SHP77 treated with DMSO at 0.1 percent for 48 hours (cell line): ENCODE measurements at regions not wholly inside any gene's neighbourhood (a gene's known extent, or its start where the extent isn't known, plus 50 kb on each side); places are given as distances from the start of the nearest gene placed in this dataset.
"Not testable (repeated sequence)": the region's sequence is repeated elsewhere in the genome, so short reads cannot be mapped to it uniquely, and the experiment has no call there.

Source experiments
- DNase-seq: peaks from one replicate; lab custom pipeline; 2025; lab: John Stamatoyannopoulos, UW

DNA sequence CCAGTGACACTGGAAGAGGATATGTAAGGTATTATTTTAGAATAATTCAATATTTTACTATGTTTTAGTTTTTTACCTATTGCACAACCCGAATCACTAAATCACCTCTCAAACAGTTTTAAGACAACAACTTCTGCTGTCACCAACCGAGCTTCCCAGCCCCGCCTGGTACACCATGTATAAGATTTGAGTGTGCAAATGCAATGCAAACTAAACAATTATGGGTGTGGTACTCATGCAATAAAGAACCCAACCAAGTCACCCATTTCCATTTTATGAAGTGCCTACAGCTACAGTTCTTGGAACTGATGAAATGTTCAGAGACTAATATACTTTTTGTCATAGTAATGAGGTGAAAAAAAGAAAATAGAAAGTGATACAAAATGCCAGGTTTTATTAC lies 256.2 kb downstream of the TAFA4 start:
- no peak for DNase-seq

- DNase-seq = no peak
Observed at GRCh38 chr3:68667346-68667745, 265.0 kb downstream of the TAFA4 start.

GRCh38 chr3:68666429-68667136 lies 265.8 kb downstream of the TAFA4 start:
- no peak for DNase-seq

DNA sequence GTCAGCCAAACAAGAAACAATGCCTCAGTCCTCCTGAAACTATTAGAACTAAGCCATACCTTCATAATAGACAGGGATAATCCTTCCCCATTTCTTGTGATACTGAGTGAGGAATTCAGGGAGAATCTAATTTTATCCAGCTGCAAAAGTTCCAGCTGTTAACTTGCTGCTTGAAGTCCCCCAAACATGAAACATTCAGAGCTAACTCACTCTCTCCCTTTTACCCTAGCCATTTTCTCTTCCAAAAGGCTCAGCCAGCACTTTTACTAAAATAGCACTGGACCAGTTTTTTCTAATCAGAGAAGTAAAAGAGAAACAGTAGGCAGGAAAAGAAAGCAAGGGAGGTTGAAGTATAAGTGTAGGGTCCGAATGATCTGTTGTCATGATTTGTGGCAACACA lies 268.1 kb downstream of the TAFA4 start:
- DNase-seq = no peak

DNA sequence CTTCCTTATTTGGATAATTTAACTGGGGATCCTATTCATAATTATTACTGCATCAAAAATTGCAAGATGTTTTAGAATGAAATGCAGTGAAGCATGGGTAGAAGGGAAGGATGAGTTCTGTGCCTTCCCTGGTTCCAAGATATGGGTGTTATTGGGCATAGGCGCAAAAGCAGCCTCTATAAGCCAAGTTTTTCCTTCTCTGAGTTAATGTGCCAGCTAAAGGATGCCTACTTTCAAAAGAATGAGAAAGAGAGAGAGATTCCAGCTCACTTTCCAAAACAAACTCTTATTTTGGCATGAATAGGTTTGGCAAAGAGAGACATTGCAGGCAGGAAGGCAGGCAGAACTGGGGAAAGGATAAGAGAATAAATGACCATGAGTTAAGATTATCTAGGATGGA lies 270.2 kb downstream of the TAFA4 start:
- no peak for DNase-seq

DNA sequence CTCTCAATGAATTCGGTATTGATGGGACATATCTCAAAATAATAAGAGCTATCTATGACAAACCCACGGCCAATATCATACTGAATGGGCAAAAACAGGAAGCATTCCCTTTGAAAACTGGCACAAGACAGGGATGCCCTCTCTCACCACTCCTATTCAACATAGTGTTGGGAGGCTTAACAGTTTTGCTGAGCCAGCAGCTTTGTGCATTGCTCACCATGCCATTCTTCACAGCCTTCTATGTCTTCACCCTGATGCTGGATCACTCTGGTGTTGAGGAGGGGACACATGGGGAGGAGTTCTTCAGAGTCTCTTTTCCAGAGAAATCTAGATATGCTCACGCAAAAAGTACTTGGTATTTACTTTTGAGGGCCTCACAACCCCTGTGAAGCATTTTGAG lies 281.7 kb downstream of the TAFA4 start:
- DNase-seq = not testable (repeated sequence)

DNA sequence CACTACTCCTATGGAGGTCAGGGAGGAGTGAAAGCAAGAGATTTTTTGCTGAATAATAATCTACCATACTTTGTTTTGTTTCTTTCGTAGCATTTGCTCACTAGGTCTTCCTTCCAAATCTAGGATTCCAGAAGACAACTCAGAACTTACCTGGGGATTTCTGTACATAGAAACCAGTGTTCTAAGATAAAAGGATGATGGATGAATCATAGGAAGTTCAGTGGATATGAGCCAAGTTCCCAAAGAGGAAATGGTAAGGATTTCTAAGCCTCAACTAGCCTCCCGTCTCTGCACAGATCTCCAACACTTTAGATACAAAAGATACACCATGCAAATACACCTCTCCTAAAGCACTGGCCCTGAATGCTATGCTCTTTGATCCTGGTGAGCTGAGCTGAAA lies 283.9 kb downstream of the TAFA4 start:
- no peak for DNase-seq

- DNase-seq = no peak
Observed at GRCh38 chr3:68631850-68632545, 300.3 kb downstream of the TAFA4 start.

DNA sequence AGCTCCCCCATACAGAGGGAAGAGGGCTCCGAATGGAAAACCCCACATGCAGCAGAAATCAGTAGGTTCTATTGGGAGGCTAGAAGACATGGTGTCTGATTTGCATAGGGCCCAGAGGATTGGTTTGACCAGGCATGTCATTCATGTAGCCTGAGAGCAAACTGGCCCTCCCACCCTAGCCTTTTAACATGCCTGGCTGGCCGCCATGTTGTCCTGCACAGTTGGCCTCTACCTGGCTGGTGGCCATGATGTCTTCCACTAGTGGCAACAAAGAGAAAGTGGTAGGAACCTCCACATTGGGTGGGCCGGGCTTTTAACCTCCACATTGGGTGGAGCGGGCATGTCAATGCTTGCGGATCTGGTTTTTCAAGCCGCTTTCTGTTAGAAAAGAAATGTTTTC lies 312.1 kb downstream of the TAFA4 start:
- DNase-seq = no peak

DNA sequence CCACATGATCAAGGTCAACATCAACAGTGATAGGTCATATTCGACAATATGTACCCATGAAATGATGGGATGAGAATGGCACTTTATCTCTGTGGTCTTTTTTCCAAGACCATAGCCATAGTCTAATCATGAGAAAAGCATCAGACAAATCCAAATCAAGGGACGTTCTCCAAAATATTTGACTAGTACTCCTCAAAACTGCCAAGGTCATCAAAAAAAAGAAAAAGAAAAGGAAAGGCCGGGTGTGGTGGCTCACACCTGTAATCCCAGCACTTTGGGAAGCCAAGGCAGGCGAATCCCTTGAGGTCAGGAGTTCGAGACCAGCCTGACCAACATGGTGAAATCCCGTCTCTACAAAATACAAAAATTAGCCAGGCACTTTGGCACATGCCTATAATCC lies 318.3 kb downstream of the TAFA4 start:
- no peak for DNase-seq

DNA sequence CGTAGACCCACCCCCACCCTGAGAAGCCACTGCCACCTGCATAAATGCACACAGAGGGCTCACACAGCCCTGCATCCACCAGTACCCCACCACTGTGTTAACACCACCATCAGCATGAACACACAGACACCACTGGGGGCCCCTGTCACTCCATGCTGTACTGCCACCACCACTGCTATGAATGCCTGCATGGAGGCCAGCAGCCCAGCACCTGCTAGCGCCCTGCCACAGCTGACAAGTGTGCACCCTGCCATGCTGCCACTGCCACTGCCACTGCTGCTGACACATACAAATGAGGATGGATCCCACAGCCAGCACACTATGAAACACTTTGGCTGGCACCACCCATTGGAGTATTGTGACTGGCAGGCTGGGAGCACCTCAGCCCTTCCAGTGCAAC lies 361.0 kb downstream of the TAFA4 start:
- no peak for DNase-seq

DNA sequence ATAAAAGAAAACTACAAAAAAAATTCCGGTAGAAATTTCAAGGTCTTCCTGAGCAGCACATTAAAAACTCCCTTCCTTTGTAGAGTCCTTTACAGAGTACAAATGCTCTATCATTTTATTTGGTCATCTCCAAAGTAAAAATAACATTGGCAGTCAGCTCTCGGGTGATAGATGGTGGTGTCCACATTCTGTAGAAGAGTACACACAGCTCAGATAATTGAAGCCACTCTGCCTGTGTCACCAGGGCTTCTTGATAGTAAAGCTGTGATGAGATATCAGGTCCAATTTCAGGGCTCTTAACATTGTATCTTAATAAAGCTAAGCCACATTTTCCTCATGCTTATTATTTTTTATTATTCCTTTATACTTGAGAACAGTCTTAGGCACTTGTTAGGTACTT lies 371.6 kb downstream of the TAFA4 start:
- no peak for DNase-seq

DNA sequence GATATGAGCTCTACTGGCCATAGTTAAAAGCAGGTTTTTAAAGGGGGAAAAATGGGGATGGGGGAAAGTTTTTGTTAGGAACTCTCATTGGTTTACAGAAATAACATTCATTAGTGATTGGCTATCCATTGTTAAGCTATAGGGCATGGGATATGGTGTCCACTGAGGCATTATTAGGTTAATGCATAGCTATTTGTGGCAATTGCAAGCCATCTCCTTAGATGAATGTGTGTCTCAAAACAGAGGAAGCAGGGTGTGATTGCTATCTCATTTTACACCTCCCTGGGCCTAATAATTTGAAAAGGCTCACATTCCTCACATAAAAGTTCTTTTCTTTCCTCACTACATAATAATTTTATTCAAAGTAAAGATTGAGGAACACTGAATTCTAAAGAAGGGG lies 396.6 kb downstream of the TAFA4 start:
- DNase-seq = no peak

- no peak for DNase-seq
Observed at GRCh38 chr3:68523330-68523729, 409.0 kb downstream of the TAFA4 start.

DNA sequence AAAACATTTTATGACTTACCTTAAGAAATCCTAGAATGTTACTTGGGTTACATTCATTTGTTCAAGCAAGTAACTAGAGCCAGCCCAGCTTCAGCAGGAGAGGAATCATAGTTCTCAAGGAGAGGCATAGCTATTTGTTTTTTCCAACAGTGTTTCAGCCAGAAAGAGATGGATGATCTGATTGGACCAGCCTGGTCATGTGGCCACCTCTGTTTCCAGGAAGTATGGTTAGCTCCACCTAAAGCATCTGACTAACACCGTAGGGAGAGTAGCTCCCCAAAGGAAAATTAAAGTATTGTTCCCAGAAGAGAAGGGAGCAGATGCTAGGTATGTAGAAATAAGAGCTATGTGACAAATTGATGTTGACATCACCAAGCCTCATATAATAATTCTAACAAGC lies 417.1 kb downstream of the TAFA4 start:
- no peak for DNase-seq

DNA sequence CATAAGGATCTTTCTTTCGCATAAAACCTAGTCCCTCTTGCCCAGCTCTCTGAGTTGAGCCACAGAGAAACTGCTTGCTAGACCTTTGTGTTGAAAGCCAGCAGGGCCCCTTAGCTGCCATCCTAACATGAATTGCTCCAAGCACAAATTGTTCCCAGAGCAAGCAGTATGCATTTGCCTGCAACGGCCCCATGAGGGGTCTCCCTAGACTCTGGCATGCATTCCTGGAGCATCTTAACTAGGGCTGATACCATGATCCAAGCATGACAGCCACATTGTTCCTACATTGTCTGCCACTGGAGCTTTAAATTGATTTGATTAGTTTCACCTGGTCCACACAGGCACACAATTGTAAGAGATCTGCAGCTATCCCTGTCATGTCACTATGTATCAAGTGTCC lies 428.1 kb downstream of the TAFA4 start:
- DNase-seq = no peak

GRCh38 chr3:68485845-68486244 lies 446.5 kb downstream of the TAFA4 start:
- not testable (repeated sequence) for DNase-seq

DNA sequence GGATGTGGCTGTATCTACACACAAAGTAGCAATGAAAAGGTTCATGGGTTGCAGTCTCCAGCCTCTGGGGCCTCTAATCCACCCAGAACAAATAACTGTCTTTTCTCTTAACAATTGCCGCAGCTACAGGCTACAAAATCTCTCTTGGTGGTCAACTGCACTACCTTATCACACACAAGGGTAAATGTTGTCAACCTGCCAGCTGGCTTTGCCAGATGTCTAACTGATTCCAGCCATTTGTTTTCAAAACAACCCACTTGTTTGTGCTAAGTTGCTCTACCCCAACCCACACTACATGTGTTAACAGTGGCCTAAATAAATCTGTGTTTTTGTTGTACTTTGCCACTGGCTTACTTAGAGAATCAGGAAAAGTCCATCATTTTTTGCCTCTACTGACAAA lies 447.3 kb downstream of the TAFA4 start:
- DNase-seq = no peak

- no peak for DNase-seq
Observed at GRCh38 chr3:68483601-68484000, 448.7 kb downstream of the TAFA4 start.

DNA sequence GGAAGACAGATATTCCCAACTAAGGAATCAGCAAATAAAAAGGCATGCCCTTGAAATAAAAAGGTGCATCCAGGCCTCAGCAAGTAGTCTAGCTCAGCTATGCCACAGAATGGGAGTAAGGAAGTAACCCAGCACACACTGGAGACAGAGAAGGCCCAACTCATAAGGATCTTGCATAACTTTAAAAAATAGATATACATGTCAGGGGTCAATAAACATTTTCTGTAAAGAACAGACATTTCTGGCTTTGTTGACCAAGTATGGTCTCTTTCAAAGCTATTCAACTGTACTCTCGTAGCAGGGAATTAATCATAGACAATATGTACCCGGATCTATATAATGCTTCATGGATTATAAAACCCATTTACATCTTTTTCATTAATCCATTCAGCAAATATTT lies 449.3 kb downstream of the TAFA4 start:
- no peak for DNase-seq

DNA sequence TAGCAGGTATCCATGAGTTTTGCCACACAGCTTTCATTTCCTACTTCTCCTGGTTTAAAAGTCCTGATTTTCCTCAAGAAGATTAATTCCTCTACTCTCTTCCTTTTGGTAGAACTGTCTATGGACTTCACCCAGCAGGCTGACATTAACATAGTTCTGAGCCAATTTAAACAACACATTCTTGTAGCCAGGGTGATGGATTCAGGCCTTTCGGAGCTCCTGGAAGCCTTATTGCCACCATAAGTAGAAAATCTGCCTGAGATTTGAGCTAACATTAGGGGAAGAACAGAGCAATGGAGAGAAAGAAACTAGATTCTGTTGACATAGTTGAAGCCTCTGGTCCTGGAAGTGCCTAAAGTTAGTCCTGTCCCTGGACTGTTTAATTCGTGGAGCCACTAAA lies 449.8 kb downstream of the TAFA4 start:
- no peak for DNase-seq

- DNase-seq = no peak
Observed at GRCh38 chr3:68479779-68480178, 452.6 kb downstream of the TAFA4 start.

DNA sequence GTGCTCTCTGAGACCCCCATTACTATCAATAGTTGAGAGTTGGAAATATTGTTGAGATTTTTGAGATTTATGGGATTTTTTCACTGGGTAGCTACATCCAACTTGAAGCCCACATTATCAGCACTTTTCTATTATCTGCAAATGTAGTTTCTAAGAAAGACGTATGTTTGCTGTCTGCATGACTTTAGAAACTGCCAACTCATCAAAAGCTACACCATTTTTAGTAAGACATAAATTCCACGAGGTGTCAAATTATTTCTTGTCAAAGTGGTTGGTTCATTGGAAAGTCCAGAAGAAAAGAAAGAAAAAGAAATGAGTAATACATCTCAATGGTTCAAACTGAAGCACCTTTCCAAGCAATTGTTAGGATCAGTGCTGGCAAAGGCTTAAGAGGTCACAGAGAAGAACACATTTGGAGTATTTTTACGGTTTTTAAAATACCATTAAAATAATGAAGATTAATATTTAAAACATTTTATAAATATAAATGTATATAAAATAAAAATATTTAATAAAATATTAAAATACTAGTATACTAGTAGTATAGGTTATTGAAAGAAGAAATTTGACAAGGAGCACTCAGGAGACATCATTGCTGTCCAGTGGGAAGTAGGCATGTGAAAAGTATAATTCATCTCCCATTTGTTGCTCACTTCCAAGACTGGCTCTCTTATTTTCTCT lies 463.5 kb downstream of the TAFA4 start:
- DNase-seq = no peak
